Heart left ventricle (tissue), 16 donors: ENCODE measurements at regions not wholly inside any gene's neighbourhood (a gene's known extent, or its start where the extent isn't known, plus 50 kb on each side); places are given as distances from the start of the nearest gene placed in this dataset.

Source experiments
- ATAC-seq, 4 donors: fragments of 200-7000 bp; cut with Tn5 transposase; one replicate each; pipeline ENCODE4 v1.9.1; 2020 to 2022; ENCODE audit warnings: moderate library complexity in 4 of 4, mild to moderate bottlenecking in 3 of 4, moderate number of reproducible peaks in 1 of 4
- DNase-seq, 5 donors: peaks; one replicate each; pipeline ENCODE4 v3.0.0-alpha.2; 2020
- H3K27ac ChIP-seq, 12 donors: fragments of 200-600 bp; sonication (generic) in 4 of 12; one replicate each; pipeline versions ENCODE4 v1.5.0 to v1.8.0; 2016 to 2022; ENCODE audit warnings: mild to moderate bottlenecking in 2 of 12
- H3K27me3 ChIP-seq, 9 donors: fragments of 200-600 bp; sonication (generic) in 2 of 9; one replicate each; pipeline versions ENCODE4 v1.5.1 to v1.8.0; 2016 to 2022; ENCODE audit warnings: mild to moderate bottlenecking in 3 of 9
- H3K36me3 ChIP-seq, 9 donors: fragments of 200-600 bp; sonication (generic) in 2 of 9; one replicate each; pipeline versions ENCODE4 v1.5.0 to v1.8.0; 2018 to 2022; ENCODE audit warnings: mild to moderate bottlenecking in 2 of 9
- H3K4me1 ChIP-seq, 12 donors: fragments of 200-600 bp; sonication (generic) in 4 of 12; one replicate each; pipeline versions ENCODE4 v1.5.0 to v1.8.0; 2016 to 2022; ENCODE audit warnings: mild to moderate bottlenecking in 3 of 12
- H3K4me3 ChIP-seq, 12 donors: fragments of 200-600 bp; sonication (generic) in 4 of 12; one replicate each; pipeline versions ENCODE4 v1.5.0 to v1.8.0; 2017 to 2022; ENCODE audit warnings: mild to moderate bottlenecking in 9 of 12, moderate library complexity in 4 of 12
- H3K9me3 ChIP-seq, 12 donors: fragments of 200-600 bp; sonication (generic) in 4 of 12; one replicate each; pipeline versions ENCODE4 v1.5.0 to v1.8.0; 2016 to 2022; ENCODE audit warnings: mild to moderate bottlenecking in 1 of 12
- POLR2A ChIP-seq, 2 donors: fragments of 450-650 bp; IDR thresholded peaks; one replicate each; pipeline ENCODE4 v1.6.1; 2017; ENCODE audit warnings: antibody characterized with exemption in 2 of 2, mild to moderate bottlenecking in 2 of 2, moderate library complexity in 2 of 2
- WGBS, 4 donors: extraction: QIAGEN DNeasy Blood & Tissue Kit in 2 of 4; methylation state at CpG; one replicate each; pipeline versions ENCODE4 v1.1.5 to v1.1.7; 2013 to 2018; 5-methylcytosine and 5-hydroxymethylcytosine counted together
- intact Hi-C, 10 donors: fragments of 100-400 bp; cut with DNase I; formaldehyde crosslinking; loops; one replicate each; pipeline versions ENCODE4 v1.11.1 to v1.14.2; 2022
- TF ChIP-seq, protein P1 (sequence below), 12 donors: fragments of 200-600 bp; sonication (generic) in 4 of 12; IDR thresholded peaks; one replicate each; pipeline versions ENCODE4 v1.5.0 to v1.8.0; 2018 to 2022; ENCODE audit warnings: antibody characterized with exemption in 12 of 12, mild to moderate bottlenecking in 5 of 12
- donor health status: ischemic (EF 13 %, LVEDD 7.1; RV severe dilation, severe dysfunction).
- donor health status: healthy with polysubstance abuse.
- donor health status: DM: no; HTN: yes; CAD: no.
- donor health status: DM: no; HTN: no; CAD: no.
- donor health status: ischemic (EF 25% LVEDD 6.9; RV normal size, moderate dysfunction).
- donor health status: ischemic (EF 25% LVEDD 5.7; RV mildly dilated, moderate dysfunction).
- donor health status: healthy.
- donor health status: DM: yes; HTN: yes; CAD: no.
- donor health status: ischemic (EF 35%, LVEDD 5.7; RV mildly dilated, moderate dysfunction).
- donor health status: nonischemic (EF 11% LVEDD 7.7; RV severe dilation, severe dysfunction).
- donor health status: DM: yes; HTN: yes; CAD: no.
- donor health status: PGD.
- donor health status: ischemic (EF 29% LVEDD 5.4; RV normal size, mild dysfunction).
- donor health status: nonischemic (EF 23%, LVEDD 6.1; RV moderate dilation, normal function).

DNA sequence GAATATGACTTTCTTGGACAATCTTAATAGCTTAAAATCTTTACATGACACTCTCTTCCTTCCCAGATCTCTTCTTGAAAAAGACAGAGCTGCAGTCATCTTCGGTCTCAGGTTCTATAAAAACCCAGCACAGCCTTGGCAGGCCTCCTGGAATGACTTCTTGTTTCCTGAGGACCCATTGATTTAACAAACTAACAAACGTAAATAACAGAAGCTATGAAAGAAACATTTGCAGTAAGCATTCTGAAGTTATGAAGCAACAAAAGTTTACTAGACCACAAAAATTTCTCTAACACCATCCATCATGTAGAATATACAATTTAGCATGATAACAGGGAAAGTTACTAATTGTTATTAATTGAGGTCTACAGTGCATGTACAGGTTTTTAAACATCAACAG lies 62.8 kb upstream of the STARD13 start:
- intact Hi-C loops: loop anchor here in 3 of 10 donors (5.0 kb wide), 1 partner anchor 61 kb away; the partner anchor contains the start of gene STARD13 (in 3 of the 3)
- no peak for TF ChIP-seq POLR2A (IDR thresholded peaks at IDR 0.05)
- TF ChIP-seq, protein P1, sequence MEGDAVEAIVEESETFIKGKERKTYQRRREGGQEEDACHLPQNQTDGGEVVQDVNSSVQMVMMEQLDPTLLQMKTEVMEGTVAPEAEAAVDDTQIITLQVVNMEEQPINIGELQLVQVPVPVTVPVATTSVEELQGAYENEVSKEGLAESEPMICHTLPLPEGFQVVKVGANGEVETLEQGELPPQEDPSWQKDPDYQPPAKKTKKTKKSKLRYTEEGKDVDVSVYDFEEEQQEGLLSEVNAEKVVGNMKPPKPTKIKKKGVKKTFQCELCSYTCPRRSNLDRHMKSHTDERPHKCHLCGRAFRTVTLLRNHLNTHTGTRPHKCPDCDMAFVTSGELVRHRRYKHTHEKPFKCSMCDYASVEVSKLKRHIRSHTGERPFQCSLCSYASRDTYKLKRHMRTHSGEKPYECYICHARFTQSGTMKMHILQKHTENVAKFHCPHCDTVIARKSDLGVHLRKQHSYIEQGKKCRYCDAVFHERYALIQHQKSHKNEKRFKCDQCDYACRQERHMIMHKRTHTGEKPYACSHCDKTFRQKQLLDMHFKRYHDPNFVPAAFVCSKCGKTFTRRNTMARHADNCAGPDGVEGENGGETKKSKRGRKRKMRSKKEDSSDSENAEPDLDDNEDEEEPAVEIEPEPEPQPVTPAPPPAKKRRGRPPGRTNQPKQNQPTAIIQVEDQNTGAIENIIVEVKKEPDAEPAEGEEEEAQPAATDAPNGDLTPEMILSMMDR (IDR thresholded peaks at IDR 0.05): no peak
- peak overlapping the region in 3 of 12 donors; percentile 81 to 91 (median 82) for H3K4me3 ChIP-seq
- no peak for DNase-seq
- WGBS, 4 donors: 36 to 49% (median 40%) methylated on average over 2 of the region's 2 CpGs
- H3K27ac ChIP-seq: peak overlapping the region in 4 of 12 donors; percentile 30 to 95 (median 92)
- no peaks in the 10 kb centered on the region for H3K9me3 ChIP-seq
- H3K27me3 ChIP-seq: no peaks in the 10 kb centered on the region
- ATAC-seq: no peak
- peaks cover 0 to 51% (median 21%) of the 10 kb centered on the region in 12 donors for H3K4me1 ChIP-seq
- no peaks in the 10 kb centered on the region for H3K36me3 ChIP-seq

DNA sequence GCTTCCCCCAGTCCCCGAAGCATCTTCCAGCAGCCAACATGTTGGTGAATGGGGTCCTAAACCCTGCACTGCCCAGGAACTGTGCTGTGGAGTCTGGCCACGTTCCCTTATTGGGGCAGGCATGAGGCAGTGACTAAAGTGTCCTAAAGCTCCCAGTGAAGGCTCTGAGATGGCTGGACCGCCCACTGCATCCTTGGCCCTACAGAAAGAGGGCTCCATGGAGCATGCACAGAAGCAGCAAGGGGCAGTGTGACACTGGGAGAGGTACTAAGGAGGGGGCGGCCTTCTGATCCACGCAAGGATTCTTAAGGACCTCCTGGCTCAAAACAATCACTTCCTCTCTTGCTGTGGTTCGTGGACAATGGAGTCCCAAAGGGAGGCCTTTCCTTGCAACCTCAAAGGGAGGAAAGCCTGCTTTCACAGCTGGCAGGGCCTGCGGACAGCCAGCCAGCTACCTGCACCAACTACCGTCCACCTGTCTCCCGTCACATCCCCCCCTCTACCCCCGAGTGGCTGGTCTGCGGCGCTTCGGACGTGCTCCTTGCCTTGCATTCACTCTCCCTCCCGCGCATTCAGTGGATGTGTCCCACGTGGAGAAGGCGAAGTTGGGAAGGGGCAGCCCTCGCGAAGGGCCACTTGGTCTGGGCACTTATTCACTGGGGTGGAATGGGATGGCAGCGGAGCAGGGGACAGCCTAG lies 63.9 kb upstream of the STARD13 start:
- H3K36me3 ChIP-seq: no peaks in the 10 kb centered on the region
- H3K27ac ChIP-seq: peak overlapping the region; percentile 66 to 95 (median 87)
- peak overlapping the region; percentile 58 to 91 (median 86) for H3K4me3 ChIP-seq
- no peak for TF ChIP-seq POLR2A (IDR thresholded peaks at IDR 0.05)
- TF ChIP-seq, protein P1 (IDR thresholded peaks at IDR 0.05): peak in 3 of 12 donors; percentile 17 to 27 (median 24)
- peaks cover 0 to 58% (median 23%) of the 10 kb centered on the region in 12 donors for H3K4me1 ChIP-seq
- intact Hi-C loops: loop anchor here in 3 of 10 donors (5.0 kb wide), 1 partner anchor 62 kb away; the partner anchor contains the start of gene STARD13 (in 3 of the 3)
- WGBS, 4 donors: 34 to 46% (median 39%) methylated on average over 14 to 21 of the region's 21 CpGs
- ATAC-seq (peak; percentile 39 to 47 (median 43)), DNase-seq (peak in 4 of 5 donors; percentile 36 to 44 (median 42))
- H3K9me3 ChIP-seq: no peaks in the 10 kb centered on the region
- no peaks in the 10 kb centered on the region for H3K27me3 ChIP-seq

DNA sequence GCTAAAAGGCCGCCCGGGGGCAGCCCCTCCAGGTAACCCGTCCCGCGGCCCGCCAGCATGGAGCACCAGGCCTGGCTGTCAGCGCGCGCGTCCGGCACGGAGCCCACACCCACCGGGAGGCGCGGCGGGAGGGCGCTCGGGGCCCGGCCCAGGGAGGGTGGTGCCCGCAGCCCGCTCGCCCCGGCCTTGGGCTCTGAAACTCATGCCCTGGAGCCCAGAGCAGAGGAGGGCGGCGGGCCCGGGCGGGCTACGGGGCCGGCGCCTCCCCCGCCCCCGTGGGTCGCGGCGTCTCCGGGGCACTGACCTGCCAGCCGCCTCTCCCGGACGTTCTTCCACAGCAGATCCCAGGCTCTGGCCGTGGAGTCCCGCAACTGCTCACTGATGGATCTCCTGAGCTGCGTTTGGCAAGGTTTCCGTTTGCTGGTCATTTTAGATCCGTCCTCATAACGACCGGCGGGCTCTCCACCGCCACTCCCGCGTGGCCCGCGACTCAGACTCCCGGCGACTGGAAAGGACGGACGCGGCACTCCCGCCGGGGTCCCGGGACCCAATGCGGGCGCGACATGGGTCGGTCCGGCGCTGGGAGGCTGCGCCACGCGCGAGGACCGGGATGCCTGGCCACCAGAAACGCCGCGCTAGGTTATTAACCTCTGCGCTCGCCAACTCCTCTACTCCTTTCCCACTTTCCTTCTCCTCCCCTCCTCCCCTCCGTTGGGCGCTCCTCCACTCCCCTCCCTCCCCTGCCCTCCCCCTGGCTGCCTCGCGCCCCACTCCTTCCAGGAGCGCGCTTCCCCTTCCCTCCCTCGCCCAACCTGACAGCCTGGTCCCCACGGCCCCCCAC lies 64.7 kb upstream of the STARD13 start:
- DNase-seq: peak; percentile 60 to 84 (median 70)
- ATAC-seq: peak; percentile 20 to 88 (median 72)
- peak in 1 of 2 donors; percentile 28 for TF ChIP-seq POLR2A (IDR thresholded peaks at IDR 0.05)
- TF ChIP-seq, protein P1 (IDR thresholded peaks at IDR 0.05): no peak
- Histone ChIP-seq H3K36me3 (no peaks in the 10 kb centered on the region), H3K27me3 (no peaks in the 10 kb centered on the region), H3K4me1 (peaks cover 0 to 65% (median 23%) of the 10 kb centered on the region in 12 donors), H3K9me3 (no peaks in the 10 kb centered on the region), H3K4me3 (peak overlapping the region; percentile 58 to 91 (median 86)), H3K27ac (peak overlapping the region; percentile 66 to 95 (median 87))
- 1% methylated on average over 54 to 84 of the region's 84 CpGs for WGBS, 4 donors
- intact Hi-C loops: loop anchor here in 6 of 10 donors (2.0 to 10.0 kb wide), 5 partner anchors 63 to 193 kb away; partner anchors contain the start of gene STARD13 (in 3 of the 6)
